Endodermal cell (in vitro differentiated cells): ENCODE measurements at regions not wholly inside any gene's neighbourhood (a gene's known extent, or its start where the extent isn't known, plus 50 kb on each side); places are given as distances from the start of the nearest gene placed in this dataset.

Experiments
- DNase-seq: peaks from one replicate; pipeline ENCODE4 v3.0.0-alpha.2; 2017
- H3K27ac ChIP-seq: 2 replicates; pipeline ENCODE4 v1.5.1; 2013; ENCODE audit warnings: mild to moderate bottlenecking, low read depth, low read length, moderate library complexity
- H3K27me3 ChIP-seq: 2 replicates; pipeline ENCODE4 v1.6.1; 2013; ENCODE audit warnings: mild to moderate bottlenecking, low read length, moderate library complexity; ENCODE audit not compliant: insufficient read depth, control insufficient read depth, poor library complexity, severe bottlenecking
- H3K36me3 ChIP-seq: 2 replicates; pipeline ENCODE4 v1.7.0; 2013; ENCODE audit warnings: mild to moderate bottlenecking, low read length, moderate library complexity; ENCODE audit not compliant: control insufficient read depth, insufficient read depth
- H3K4me1 ChIP-seq: one replicate; pipeline ENCODE4 v1.7.0; 2013; ENCODE audit warnings: low read length; ENCODE audit not compliant: control insufficient read depth, insufficient read depth
- H3K4me3 ChIP-seq: 2 replicates; pipeline ENCODE4 v1.5.1; 2013; ENCODE audit warnings: mild to moderate bottlenecking, low read length, moderate library complexity
- H3K9ac ChIP-seq: 2 replicates; pipeline ENCODE4 v1.6.1; 2013; ENCODE audit warnings: mild to moderate bottlenecking, low read length, moderate library complexity; ENCODE audit not compliant: poor library complexity, severe bottlenecking; ENCODE audit errors: extremely low read depth
- H3K9me3 ChIP-seq: 2 replicates; pipeline ENCODE4 v1.6.1; 2013; ENCODE audit warnings: mild to moderate bottlenecking, low read length, moderate library complexity; ENCODE audit not compliant: control insufficient read depth
- H3K27ac Mint-ChIP-seq: 2 replicates; pipeline ENCODE4 v1.8.0; 2020; ENCODE audit warnings: mixed read lengths
- H3K27me3 Mint-ChIP-seq: 2 replicates; pipeline ENCODE4 v1.8.0; 2021; ENCODE audit warnings: mild to moderate bottlenecking, mixed read lengths; ENCODE audit not compliant: insufficient read depth
- H3K36me3 Mint-ChIP-seq: 2 replicates; pipeline ENCODE4 v1.8.0; 2020; ENCODE audit warnings: low read depth, mixed read lengths
- H3K4me1 Mint-ChIP-seq: 2 replicates; pipeline ENCODE4 v1.8.0; 2020; ENCODE audit warnings: mixed read lengths
- H3K4me3 Mint-ChIP-seq: 2 replicates; pipeline ENCODE4 v1.8.0; 2020; ENCODE audit warnings: mild to moderate bottlenecking, moderate library complexity, mixed read lengths
- H3K9me3 Mint-ChIP-seq: 2 replicates; pipeline ENCODE4 v1.8.0; 2020; ENCODE audit warnings: mild to moderate bottlenecking, mixed read lengths
- WGBS, 2 experiments: methylation state at CpG; one replicate each; pipeline versions ENCODE4 v1.1.5 to v1.1.7; 2013; ENCODE audit warnings: missing lambda C conversion rate in 2 of 2, mixed read lengths in 1 of 2; ENCODE audit not compliant: insufficient coverage in 1 of 2, insufficient read length in 1 of 2; 5-methylcytosine and 5-hydroxymethylcytosine counted together
- TF ChIP-seq, protein P1 (sequence below): fragments of 200-600 bp; sonication (generic); conservative IDR thresholded peaks from 2 replicates; pipeline ENCODE4 v1.5.0; 2021; ENCODE audit warnings: antibody characterized with exemption, mild to moderate bottlenecking

DNA sequence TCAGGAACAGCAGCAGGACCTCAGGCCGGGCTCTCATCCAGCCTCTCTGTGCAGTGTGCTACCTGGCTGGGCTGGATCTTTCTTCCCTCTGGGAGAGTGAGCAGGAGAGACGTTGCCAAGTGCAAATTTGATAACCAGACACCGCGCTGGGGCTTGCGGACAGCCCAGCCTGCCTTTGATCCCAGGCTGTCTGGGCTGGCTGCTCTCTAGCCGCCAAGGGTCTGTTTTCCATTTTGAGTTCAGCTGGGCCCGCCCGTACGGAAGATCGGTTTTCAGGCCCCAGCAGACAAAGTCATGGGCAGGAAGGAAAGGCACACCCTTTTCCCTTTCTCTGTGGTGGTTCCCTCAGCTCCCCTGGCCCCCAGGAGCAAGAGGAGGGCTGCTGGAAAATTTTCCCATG lies 90.2 kb downstream of the CPZ start:
- no peak overlapping the region for H3K4me3 ChIP-seq
- Mint-ChIP-seq H3K4me1 (no peaks in the 10 kb centered on the region), H3K27me3 (peaks cover 33% of the 10 kb centered on the region), H3K9me3 (no peaks in the 10 kb centered on the region), H3K4me3 (no peak overlapping the region), H3K27ac (no peak overlapping the region), H3K36me3 (no peaks in the 10 kb centered on the region)
- no peaks in the 10 kb centered on the region for H3K9me3 ChIP-seq
- no peak overlapping the region for H3K9ac ChIP-seq
- no peak overlapping the region for H3K27ac ChIP-seq
- WGBS, 2 experiments, result 74% methylated on average over 9 to 10 of the region's 10 CpGs
- DNase-seq, result no peak
- peaks cover 58% of the 10 kb centered on the region for H3K27me3 ChIP-seq
- H3K36me3 ChIP-seq, result no peaks in the 10 kb centered on the region
- no peaks in the 10 kb centered on the region for H3K4me1 ChIP-seq
- TF ChIP-seq, protein P1, sequence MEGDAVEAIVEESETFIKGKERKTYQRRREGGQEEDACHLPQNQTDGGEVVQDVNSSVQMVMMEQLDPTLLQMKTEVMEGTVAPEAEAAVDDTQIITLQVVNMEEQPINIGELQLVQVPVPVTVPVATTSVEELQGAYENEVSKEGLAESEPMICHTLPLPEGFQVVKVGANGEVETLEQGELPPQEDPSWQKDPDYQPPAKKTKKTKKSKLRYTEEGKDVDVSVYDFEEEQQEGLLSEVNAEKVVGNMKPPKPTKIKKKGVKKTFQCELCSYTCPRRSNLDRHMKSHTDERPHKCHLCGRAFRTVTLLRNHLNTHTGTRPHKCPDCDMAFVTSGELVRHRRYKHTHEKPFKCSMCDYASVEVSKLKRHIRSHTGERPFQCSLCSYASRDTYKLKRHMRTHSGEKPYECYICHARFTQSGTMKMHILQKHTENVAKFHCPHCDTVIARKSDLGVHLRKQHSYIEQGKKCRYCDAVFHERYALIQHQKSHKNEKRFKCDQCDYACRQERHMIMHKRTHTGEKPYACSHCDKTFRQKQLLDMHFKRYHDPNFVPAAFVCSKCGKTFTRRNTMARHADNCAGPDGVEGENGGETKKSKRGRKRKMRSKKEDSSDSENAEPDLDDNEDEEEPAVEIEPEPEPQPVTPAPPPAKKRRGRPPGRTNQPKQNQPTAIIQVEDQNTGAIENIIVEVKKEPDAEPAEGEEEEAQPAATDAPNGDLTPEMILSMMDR, result no peak

DNA sequence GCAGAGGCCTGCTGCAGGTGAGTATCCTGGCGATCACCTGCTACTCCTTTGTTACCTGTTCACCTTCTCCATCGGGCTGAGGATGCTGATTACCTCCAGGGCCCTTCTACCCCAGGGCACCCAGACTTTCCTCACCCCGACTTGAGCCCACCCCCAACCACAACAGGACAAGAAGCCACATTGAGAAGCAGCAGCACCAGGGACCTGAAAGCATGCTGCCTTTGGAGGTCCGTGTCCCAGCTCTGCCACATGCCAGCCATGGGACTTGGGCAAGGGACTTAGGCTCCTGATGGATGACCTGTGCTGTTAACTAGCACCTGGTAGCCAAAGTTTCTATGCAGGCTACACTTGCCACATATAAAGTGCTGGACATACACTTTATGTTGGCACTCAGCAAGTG lies 89.7 kb downstream of the CPZ start:
- H3K27me3 Mint-ChIP-seq, result peaks cover 29% of the 10 kb centered on the region
- 78 to 83% methylated on average over 2 to 4 of the region's 4 CpGs for WGBS, 2 experiments
- TF ChIP-seq, protein P1, result no peak
- Histone ChIP-seq H3K4me3 (no peak overlapping the region), H3K36me3 (no peaks in the 10 kb centered on the region), H3K4me1 (no peaks in the 10 kb centered on the region), H3K27me3 (peaks cover 54% of the 10 kb centered on the region), H3K9ac (no peak overlapping the region), H3K27ac (no peak overlapping the region), H3K9me3 (no peaks in the 10 kb centered on the region)
- no peak overlapping the region for H3K27ac Mint-ChIP-seq
- H3K36me3 Mint-ChIP-seq, result no peaks in the 10 kb centered on the region
- H3K9me3 Mint-ChIP-seq, result no peaks in the 10 kb centered on the region
- no peak overlapping the region for H3K4me3 Mint-ChIP-seq
- DNase-seq, result no peak
- H3K4me1 Mint-ChIP-seq, result no peaks in the 10 kb centered on the region

DNA sequence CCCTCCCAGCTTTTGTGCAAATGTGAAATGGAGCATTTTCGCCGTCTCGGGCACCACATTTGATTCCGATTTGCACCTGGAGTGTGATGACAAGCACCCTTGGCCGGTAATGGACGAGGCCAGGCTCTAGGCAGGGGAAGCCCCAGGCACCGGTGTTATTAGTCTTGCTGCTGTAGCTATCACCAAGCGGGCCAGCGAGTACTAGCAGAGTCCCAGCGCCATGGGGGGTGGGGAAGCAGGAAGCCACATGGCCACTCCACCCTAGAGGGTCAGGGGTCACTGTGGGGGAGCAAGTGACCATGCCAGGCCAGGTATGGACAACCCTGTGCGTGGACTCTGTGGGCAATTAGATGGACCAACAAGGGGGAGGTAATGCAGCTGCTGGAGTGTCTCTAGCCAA lies 88.8 kb downstream of the CPZ start:
- WGBS, 2 experiments, result 71 to 77% methylated on average over 6 to 11 of the region's 11 CpGs
- peaks cover 23% of the 10 kb centered on the region for H3K27me3 Mint-ChIP-seq
- Histone ChIP-seq H3K27me3 (peaks cover 45% of the 10 kb centered on the region), H3K27ac (no peak overlapping the region), H3K36me3 (no peaks in the 10 kb centered on the region), H3K9ac (no peak overlapping the region), H3K4me1 (no peaks in the 10 kb centered on the region), H3K4me3 (no peak overlapping the region), H3K9me3 (no peaks in the 10 kb centered on the region)
- DNase-seq, result no peak
- no peak overlapping the region for H3K27ac Mint-ChIP-seq
- TF ChIP-seq, protein P1, result no peak
- H3K4me1 Mint-ChIP-seq, result no peaks in the 10 kb centered on the region
- H3K36me3 Mint-ChIP-seq, result no peaks in the 10 kb centered on the region
- H3K9me3 Mint-ChIP-seq, result no peaks in the 10 kb centered on the region
- no peak overlapping the region for H3K4me3 Mint-ChIP-seq
